Pancreas (tissue), 10 donors: ENCODE measurements at regions not wholly inside any gene's neighbourhood (a gene's known extent, or its start where the extent isn't known, plus 50 kb on each side); places are given as distances from the start of the nearest gene placed in this dataset.

Source experiments
- ATAC-seq, 4 donors: fragments of 200-7000 bp; cut with Tn5 transposase; one replicate each; pipeline versions ENCODE4 v1.8.0 to v1.9.1; 2020; ENCODE audit warnings: mild to moderate bottlenecking in 4 of 4, moderate library complexity in 4 of 4
- DNase-seq, 6 donors: peaks; one replicate each; pipeline ENCODE4 v3.0.0-alpha.2; 2020
- FAIRE-seq: peaks from 2 replicates; lab custom pipeline; 2012; peaks lifted over from hg19 to GRCh38; lab: Jason Lieb, UNC
- H3K27ac ChIP-seq, 4 donors: fragments of 200-600 bp; sonication (generic); 1 replicate in 3 of 4; 2 replicates in 1 of 4; pipeline versions ENCODE4 v1.5.0 to v1.8.0; 2020
- H3K27me3 ChIP-seq, 4 donors: fragments of 200-600 bp; one replicate each; pipeline ENCODE4 v1.8.0; 2021
- H3K36me3 ChIP-seq, 3 donors: fragments of 200-600 bp; sonication (generic) in 1 of 3; one replicate each; pipeline versions ENCODE4 v1.5.0 to v1.8.0; 2020 to 2021
- H3K4me1 ChIP-seq, 3 donors: fragments of 200-600 bp; one replicate each; pipeline ENCODE4 v1.8.0; 2021
- H3K4me3 ChIP-seq, 4 donors: fragments of 200-600 bp; sonication (generic) in 2 of 4; one replicate each; pipeline versions ENCODE4 v1.5.0 to v1.8.0; 2020 to 2021
- H3K9me3 ChIP-seq, 4 donors: fragments of 200-600 bp; one replicate each; pipeline ENCODE4 v1.8.0; 2021
- WGBS, 2 donors: extraction: QIAGEN DNeasy Blood & Tissue Kit; methylation state at CpG; one replicate each; pipeline ENCODE4 v1.1.7; 2013; 5-methylcytosine and 5-hydroxymethylcytosine counted together
- intact Hi-C, 3 donors: fragments of 100-400 bp; cut with DNase I; formaldehyde crosslinking; loops; one replicate each; pipeline versions ENCODE4 v1.11.1 to v1.14.2; 2022
- TF ChIP-seq, protein P1 (sequence below), 4 donors: fragments of 200-600 bp; sonication (generic) in 3 of 4; IDR thresholded peaks; one replicate each; pipeline versions ENCODE4 v1.5.0 to v1.8.0; 2021; ENCODE audit warnings: antibody characterized with exemption in 4 of 4
- donor health status: healthy with polysubstance abuse.
- donor health status: DM: no; HTN: no; CAD: no; lungs with moderate emphysema.
- donor health status: DM: no; HTN: no; CAD: no.
- donor health status: control.
- donor health status: control.
- donor health status: Bipolar disorder and iron deficiency.
- donor health status: DM: yes; HTN: yes; CAD: no.
- donor health status: DM: no; HTN: no; CAD: no.
- donor health status: DM: no; HTN: no; CAD: no.
- donor health status: DM: yes; HTN: yes; CAD: no.

GRCh38 chr17:72212041-72212440 is 91.2 kb downstream of the SOX9 start:
- Histone ChIP-seq H3K27ac (no peak overlapping the region), H3K4me3 (no peak overlapping the region), H3K4me1 (no peaks in the 10 kb centered on the region), H3K27me3 (no peaks in the 10 kb centered on the region), H3K36me3 (no peaks in the 10 kb centered on the region), H3K9me3 (no peaks in the 10 kb centered on the region)
- WGBS, 2 donors = 75 to 77% methylated on average over 5 of the region's 5 CpGs
- DNase-seq (no peak), FAIRE-seq (no peak), ATAC-seq (no peak)
- intact Hi-C loops = no loop called here
- TF ChIP-seq, protein P1, sequence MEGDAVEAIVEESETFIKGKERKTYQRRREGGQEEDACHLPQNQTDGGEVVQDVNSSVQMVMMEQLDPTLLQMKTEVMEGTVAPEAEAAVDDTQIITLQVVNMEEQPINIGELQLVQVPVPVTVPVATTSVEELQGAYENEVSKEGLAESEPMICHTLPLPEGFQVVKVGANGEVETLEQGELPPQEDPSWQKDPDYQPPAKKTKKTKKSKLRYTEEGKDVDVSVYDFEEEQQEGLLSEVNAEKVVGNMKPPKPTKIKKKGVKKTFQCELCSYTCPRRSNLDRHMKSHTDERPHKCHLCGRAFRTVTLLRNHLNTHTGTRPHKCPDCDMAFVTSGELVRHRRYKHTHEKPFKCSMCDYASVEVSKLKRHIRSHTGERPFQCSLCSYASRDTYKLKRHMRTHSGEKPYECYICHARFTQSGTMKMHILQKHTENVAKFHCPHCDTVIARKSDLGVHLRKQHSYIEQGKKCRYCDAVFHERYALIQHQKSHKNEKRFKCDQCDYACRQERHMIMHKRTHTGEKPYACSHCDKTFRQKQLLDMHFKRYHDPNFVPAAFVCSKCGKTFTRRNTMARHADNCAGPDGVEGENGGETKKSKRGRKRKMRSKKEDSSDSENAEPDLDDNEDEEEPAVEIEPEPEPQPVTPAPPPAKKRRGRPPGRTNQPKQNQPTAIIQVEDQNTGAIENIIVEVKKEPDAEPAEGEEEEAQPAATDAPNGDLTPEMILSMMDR (IDR thresholded peaks at IDR 0.05) = no peak

DNA sequence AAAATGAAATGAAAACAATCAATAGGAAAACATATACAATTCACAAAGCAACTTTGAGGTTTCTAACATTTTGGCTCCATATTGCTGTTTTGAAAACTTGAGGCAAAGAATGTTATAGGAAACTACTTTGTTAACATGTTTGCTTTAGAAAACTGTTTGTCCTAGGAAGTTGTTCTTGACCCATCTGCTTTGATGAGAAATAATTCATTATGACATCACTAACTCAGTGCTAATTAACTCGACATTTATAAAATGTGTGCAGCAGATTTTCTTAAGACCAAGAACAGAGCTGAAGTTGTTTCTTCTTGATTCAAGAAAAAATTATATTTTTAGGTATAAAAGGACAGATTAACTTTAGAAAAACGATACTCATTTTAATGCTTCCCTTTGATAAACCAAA is 94.7 kb downstream of the SOX9 start:
- H3K27ac ChIP-seq = no peak overlapping the region
- no peaks in the 10 kb centered on the region for H3K4me1 ChIP-seq
- no peaks in the 10 kb centered on the region for H3K27me3 ChIP-seq
- TF ChIP-seq, protein P1 (IDR thresholded peaks at IDR 0.05) = no peak
- H3K36me3 ChIP-seq = no peaks in the 10 kb centered on the region
- 43 to 62% methylated on average over 2 of the region's 2 CpGs for whole genome bisulfite sequencing, 2 donors
- FAIRE-seq (no peak), DNase-seq (no peak), ATAC-seq (no peak)
- no peak overlapping the region for H3K4me3 ChIP-seq
- no peaks in the 10 kb centered on the region for H3K9me3 ChIP-seq
- intact Hi-C loops = no loop called here

GRCh38 chr17:72215928-72216327 is 95.1 kb downstream of the SOX9 start:
- Histone ChIP-seq H3K27ac (no peak overlapping the region), H3K27me3 (no peaks in the 10 kb centered on the region), H3K9me3 (no peaks in the 10 kb centered on the region), H3K36me3 (no peaks in the 10 kb centered on the region), H3K4me3 (no peak overlapping the region), H3K4me1 (no peaks in the 10 kb centered on the region)
- DNase-seq = no peak
- no peak for FAIRE-seq
- TF ChIP-seq, protein P1 (IDR thresholded peaks at IDR 0.05) = no peak
- WGBS, 2 donors = 88 to 95% methylated on average over 7 of the region's 7 CpGs
- no peak for ATAC-seq
- intact Hi-C loops = no loop called here

GRCh38 chr17:72219137-72219823 is 98.5 kb downstream of the SOX9 start:
- DNase-seq (no peak), FAIRE-seq (no peak), ATAC-seq (peak in 2 of 4 donors; percentile 38 to 42)
- intact Hi-C loops = no loop called here
- WGBS, 2 donors = 10 to 12% methylated on average over 23 of the region's 23 CpGs
- H3K27ac ChIP-seq = no peak overlapping the region
- no peaks in the 10 kb centered on the region for H3K4me1 ChIP-seq
- no peaks in the 10 kb centered on the region for H3K9me3 ChIP-seq
- H3K27me3 ChIP-seq = no peaks in the 10 kb centered on the region
- no peaks in the 10 kb centered on the region for H3K36me3 ChIP-seq
- TF ChIP-seq, protein P1 (IDR thresholded peaks at IDR 0.05) = no peak
- peak overlapping the region in 2 of 4 donors; percentile 7 to 8 for H3K4me3 ChIP-seq

- intact Hi-C loops = no loop called here
These were observed 99.1 kb downstream of the SOX9 start for GRCh38 chr17:72219824-72220493.

More at GRCh38 chr17:72219824-72220493, 99.1 kb downstream of the SOX9 start:
- H3K36me3 ChIP-seq = no peaks in the 10 kb centered on the region
- FAIRE-seq (no peak), DNase-seq (no peak), ATAC-seq (no peak)
- TF ChIP-seq, protein P1 (IDR thresholded peaks at IDR 0.05) = no peak
- H3K4me1 ChIP-seq = no peaks in the 10 kb centered on the region
- WGBS, 2 donors = 25 to 27% methylated on average over 22 of the region's 22 CpGs
- H3K9me3 ChIP-seq = no peaks in the 10 kb centered on the region
- peak overlapping the region in 2 of 4 donors; percentile 7 to 8 for H3K4me3 ChIP-seq
- no peaks in the 10 kb centered on the region for H3K27me3 ChIP-seq
- no peak overlapping the region for H3K27ac ChIP-seq
